AG20443 (cell line): ENCODE measurements at regions not wholly inside any gene's neighbourhood (a gene's known extent, or its start where the extent isn't known, plus 50 kb on each side); places are given as distances from the start of the nearest gene placed in this dataset.

ENCODE experiments used
- DNase-seq: peaks from one replicate; pipeline ENCODE4 v3.0.0; 2012; ENCODE audit warnings: low spot score, mixed read lengths

DNA sequence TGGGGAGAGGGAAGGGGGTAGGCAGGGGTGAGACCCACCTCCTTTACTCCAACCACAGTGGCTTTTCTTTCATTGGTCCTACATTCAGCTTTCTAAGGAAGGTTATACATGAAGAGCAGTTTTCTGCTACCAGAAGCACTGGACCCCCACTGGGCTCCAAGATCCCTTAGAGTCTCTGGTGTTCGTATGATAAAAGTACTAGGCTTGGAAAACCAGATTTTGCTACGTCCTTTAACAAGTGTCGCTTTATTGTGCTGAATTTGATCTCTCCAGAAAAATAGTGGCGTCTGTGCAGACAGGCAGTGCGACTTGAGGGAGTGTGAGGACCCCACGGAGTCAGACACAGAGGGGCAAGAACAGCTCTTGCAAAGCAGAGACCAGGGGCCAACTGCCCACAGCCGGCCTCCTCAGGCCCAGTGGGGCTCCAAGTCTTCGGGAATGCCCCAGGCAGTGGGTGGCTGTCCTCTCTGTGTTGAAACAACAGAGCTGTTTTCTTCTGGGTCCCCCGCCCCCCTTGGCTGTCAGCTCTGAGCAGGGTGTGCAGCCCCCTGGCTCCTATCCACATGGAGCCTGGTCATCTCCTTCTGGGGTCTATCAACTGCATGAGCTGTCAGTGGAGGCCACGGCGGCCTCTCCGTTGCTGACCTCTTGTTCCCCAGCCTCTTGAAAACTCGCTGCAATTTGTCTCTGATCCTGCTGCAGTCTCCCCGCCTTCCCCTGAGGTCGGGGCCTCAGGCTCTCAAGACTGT lies 333.2 kb downstream of the RPS24 start:
- DNase-seq: no peak

DNA sequence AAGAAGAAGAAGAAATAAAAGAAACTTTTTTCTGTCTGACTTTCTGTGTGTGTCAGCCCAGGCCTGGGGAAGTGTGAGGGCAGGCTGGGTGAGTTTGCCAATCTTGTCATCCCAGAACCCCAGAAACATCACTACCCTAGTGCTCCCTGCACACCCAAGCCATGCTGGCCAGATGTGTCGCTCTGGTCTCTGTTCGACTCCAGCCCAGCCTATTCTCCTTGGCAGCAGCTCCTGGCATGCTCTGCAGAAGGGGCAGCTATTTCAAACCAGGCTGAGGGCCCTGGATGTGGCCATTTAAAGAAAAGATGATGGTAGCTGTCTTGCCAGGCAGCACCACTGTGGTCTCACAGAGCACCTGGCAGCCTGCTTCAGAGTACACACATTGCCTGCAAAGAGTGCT lies 334.1 kb downstream of the RPS24 start:
- DNase-seq: no peak

DNA sequence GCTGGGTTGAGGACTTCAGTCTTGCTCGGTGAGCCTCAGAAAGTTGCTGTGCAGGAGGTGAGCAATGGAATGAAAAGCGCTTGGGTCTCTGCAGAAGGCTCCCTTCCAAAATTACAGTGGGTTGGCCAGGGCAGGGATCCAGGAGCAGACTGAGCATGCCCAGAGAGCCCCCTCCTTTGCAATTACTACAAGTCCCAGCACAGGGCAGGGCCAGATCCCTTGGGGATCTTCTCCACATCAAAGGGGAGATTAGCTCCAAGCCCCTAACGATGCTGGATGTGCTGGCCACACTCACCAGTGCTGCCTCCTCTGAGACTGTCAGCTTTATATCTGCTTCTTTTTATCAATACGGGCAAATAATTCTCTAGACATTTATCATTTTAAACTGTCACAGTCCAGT lies 337.5 kb downstream of the RPS24 start:
- no peak for DNase-seq

DNA sequence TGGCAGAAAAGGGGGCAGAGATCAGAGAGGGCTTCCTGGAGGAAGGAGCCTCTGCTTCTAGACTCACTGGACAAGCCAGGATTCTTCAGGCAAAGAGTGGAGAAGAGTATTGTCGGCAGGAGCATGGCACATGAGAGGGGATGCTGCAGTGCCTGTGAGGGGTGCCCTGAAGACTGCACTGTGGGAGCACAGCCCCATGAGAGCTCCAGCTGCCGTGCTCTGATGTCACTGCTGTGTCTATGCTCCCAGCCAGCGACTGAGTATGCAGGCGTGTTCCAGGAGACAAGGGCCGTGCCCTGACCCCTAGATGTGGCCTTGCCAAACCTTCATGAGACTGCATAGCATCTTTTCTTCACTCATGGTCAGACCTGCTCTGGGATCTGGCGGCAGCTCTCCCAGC lies 339.1 kb downstream of the RPS24 start:
- DNase-seq: no peak

DNA sequence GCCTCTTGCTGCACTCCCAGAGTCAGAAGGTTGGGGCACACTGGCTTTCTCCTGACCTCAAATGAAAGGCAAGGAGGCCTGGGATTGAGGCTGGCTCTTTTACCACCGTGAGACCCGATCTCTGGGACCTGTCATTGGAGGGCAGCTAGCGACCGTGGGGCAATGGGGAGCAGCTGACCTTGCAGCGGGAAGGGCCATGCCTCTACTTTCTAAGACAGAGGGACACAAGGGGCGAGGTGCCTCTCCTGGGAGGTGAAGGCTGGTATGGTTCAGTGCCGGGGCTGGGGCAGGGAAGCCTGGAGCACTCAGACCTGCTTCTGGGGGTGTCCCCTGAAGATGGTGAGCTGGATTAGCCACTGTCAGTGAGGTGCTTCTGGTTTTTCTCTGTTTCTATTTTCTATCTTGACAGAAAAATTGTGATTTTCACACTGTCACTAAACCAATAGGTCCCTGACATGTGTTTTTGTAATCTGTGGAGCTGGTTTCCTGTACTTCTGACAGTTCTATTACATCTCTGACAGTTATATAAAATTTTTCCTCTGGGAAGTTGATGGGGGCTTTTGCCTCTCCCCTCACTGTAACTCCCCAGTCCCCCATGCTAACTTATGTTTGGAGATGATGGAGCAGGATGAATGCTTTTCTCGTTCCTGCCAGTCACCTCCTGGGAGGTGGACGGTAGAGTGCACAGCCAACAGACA lies 340.8 kb downstream of the RPS24 start:
- DNase-seq: no peak

DNA sequence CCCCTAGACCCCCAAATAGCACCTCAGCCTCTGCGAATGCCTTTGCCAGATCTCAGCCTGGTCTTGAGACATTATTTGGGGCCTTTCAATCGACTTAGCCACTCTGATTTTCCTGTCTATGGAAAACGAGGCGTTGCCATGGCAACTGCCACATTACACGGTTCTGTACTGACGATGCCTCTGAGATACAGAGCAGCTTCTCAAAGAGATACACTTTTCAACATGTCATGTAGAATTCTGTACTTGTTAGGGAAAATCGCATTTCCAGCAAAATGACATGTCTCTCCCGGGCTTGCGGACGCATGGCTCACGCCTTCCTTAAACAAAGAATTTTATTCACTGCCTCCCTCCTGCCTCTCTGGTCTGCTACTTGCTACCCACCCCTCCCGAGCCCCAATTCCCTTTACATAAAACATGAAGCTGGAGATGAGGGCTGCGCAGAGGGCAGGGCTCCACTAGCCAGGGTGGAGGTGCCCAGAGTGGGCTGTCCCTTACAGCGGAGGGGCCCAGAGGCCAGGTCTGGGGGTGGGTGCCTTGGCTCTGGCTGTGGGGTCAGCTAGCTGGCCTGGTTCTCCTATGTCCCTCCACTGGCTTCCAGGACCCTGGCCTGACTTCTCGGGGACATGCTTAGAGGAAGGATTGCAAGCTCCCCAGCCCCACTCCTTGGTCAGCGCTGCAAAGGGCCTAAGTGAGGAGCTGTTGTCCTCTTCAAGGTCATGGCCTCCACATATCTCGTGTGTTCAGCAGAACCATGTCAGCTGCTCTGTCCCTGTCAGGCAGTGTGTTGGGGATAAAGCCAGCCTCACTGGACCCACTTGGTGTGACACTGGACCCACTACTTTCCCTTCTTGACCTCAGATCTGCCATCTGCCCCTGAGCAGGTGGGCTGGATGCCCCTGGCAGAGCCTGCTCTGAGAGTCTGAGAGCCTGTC lies 342.5 kb downstream of the RPS24 start:
- DNase-seq: no peak

DNA sequence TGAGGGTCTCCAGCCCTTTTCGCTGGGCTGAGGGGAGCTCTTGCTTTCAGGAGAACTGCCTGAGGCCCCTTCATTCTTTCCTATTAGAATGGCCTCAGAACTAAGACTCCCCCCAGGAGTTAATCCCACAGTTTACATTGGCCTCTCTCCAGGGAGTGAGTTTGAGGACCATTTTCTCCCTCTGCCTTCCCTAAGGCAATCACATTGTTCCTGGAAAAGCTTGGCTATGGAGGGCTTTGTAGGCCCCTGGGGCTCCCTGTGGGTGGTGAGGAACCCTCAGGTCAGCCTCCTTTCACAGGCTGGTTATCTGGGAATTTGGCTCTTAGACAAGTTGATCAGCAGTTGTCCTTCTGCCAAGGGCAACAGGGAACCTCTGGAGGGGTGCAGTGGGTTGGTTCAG lies 343.7 kb downstream of the RPS24 start:
- no peak for DNase-seq

DNA sequence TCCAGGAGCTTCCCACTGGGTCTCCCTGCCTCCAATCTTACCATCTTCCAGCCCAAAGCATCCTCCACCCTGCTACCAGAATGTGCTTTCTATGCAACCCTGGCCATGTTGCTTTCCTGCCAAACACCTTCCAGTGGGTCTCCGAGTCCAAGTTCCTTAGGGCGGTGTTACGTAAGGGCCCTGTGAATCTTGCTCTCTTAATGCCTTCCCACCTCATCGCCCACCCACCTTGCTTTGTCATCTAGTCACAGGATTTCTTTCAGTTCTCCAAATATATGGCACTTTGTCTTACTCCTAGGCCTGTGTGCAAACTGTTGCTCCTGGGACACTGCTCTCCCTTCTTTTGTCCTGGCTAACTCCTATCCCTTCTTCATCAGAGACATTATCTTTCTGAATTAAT lies 344.5 kb downstream of the RPS24 start:
- no peak for DNase-seq

DNA sequence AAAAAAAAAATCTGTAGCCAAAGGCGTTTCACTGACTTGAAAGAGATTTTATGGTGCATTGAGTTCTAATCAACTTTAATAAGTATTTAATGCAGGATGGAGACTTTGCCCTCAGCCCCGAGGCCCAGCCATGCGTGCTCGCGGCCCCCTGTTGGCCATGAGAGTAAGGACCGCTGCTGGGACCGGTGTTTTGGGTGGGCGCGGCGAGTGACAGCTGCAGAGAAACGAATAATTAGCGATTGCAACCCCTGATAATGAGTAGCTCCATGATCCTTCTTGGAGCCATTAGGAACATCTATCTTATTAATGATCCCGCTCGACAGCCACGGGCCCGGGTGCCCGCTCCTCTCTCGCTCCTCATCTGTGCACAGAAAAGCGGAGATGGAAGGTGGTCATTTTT lies 347.4 kb downstream of the RPS24 start:
- no peak for DNase-seq

DNA sequence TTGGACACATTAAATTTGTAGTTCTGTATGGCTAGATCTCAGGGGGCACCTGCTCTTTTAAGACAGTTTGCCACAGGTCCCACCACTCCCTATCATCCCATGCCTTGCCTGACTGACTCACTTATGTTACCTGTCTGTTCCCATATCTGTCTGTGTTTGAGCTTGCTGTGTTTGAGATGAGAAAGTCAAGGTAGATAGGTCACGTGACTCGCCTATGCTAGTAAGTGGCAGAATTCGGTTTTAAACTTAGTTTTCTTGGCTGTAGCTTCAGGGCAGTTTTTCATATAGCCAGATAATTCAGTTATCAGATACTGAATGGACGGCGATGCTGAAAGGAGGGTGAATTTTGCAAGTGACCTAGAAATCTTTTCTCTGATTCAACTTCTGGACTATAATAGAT lies 348.4 kb downstream of the RPS24 start:
- no peak for DNase-seq

DNA sequence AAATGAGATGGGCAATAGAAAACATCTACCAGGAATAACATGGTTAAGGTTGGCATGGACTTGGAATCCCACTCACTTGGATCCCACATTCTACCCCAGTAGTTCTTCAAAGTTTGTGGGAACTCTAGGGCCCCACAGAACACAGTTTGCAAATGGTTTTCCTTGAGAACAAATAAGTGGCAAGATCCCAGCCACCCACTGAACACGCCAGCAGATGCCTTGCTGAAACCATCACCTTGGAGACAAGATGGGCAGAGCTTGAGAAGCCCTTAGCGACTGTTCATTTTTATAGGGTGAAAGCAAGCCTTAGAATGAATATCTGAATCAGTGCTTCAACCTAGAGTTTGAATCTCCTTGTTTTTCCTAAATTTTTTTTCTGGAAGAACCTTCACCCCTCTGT lies 349.1 kb downstream of the RPS24 start:
- DNase-seq: no peak

DNA sequence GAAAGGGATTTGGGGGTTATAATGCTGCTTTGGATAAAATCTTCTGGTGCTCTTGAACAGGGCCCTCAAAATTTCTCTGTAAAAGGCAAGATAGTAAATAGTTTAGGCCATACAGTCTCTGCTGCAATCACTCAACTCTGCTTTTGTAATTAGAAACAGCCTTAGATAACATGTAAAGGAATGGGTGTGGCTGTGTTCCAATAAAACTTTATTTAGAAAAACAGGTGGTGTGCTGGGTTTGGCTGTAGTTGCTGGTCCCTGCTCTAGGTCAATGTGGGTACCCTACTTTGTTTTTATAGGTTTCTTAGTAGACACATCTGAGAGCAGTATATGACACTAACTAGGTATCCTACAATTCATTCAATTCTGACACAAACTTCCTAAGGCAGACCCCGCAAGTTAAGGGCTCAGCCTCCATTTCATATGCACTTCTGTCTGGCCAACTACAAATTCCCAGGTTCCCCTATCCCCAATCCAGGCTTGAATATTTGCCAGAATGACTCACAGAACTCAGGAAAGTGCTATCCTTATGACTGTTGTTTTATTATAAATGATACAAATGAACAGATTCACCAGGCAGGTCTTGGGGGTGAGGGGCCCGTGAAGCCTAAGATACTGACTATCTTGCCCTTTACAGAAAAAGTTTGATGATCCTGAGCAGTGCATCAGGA lies 349.9 kb downstream of the RPS24 start:
- DNase-seq: no peak

DNA sequence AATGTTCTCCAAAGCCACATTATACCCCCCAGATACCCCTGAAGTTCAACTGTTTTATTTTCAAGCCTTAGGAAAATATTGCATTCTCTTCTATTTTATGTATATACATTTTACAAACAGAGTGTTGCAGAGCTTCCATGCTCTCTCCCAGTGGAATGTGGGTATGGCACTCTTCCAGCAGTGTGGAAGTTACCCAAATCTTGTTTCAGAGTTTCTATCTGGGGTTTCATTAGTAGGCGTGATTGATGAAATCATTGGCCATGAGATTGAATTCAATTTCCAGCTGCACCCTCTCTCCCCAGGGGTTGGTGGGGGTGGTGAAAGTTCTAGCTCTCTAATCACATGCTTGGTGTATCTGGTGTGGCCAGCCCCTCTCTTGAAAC lies 350.4 kb downstream of the RPS24 start:
- no peak for DNase-seq

DNA sequence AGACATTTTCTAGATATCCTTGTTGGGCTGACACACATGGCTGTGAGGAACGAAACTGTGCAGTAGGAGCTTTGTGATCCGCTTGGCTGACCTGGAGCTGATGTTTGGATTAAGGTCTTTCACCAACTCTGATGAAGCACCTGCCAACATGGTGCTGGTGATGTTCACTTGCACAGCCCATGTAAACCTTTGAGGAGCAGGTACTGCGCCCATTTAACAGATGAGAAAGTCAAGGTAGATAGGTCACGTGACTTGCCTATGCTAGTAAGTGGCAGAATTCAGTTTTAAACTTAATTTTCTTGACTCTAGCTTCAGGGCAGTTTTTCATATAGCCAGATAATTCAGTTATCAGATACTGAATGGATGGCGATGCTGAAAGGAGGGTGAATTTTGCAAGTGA lies 351.9 kb downstream of the RPS24 start:
- no peak for DNase-seq

DNA sequence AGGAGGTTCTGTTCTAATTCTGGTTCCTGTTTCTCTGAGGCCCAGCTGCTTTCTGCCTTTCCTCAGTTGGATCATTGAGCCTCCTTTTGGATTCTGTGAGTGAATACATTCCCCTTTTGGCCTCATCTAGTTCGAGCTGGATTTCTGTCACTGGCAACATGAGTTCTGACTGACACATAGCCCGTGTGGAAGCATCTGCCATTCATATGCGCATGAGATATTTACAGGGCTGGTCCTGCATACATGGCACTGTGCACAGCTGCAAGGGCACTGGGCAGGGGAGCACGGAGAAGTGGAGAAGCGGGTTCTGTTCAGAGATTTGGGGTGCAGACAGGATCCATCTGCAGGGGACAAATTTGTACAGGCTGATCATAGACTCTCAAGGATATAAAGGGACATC lies 352.8 kb downstream of the RPS24 start:
- no peak for DNase-seq

DNA sequence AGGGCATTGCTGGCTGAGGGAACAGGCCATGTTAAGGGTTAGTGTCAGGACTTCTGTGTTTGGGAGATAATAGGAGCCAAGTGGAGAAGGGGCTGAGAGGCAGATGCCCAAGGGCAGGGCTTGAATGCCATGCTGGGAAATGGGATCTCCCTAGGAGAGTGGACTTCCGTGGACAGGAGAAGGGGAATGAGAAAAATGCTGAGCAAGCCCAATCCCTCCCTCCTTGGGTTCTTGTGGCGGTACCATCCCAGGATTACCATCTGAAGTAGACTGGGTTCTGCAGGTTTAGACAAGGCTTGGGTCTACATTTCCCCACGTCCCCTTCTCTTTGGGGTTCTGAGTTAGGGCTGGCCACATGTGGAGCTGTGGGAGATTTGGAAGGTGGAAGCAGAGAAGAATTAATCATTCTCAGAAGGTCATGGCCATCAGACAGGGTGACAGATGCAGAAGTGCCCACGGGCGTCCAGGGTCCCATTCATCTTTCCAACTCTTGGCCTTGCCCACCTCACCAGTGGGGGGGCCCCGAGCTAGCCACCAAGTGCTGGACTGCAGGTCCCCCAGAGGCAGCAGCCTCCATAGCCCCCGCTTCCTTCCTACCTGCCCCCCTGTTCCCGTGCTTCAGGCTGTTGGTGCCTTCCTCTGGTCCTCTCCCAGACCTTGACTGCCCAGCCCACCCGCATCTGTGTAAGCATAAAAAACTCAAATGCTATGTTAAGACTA lies 354.8 kb downstream of the RPS24 start:
- DNase-seq: no peak

DNA sequence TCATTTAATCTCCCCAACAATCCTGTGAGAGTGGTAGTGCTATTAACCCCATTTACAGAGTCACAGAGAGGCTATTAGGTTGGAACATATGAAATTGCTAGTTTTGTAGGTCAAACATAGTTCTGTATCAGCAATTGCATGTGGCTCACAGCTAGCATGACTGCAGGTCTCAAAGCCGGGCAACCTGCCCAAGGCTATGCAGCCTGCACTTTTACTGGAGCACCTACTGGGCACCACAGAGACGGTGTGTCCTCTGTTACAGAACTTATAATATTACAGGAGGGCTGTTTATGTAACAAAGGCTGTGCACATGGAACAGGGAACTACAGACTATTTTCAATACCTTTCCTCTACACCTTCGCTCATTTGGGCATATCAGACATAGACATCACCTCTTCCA lies 355.8 kb downstream of the RPS24 start:
- DNase-seq: no peak

DNA sequence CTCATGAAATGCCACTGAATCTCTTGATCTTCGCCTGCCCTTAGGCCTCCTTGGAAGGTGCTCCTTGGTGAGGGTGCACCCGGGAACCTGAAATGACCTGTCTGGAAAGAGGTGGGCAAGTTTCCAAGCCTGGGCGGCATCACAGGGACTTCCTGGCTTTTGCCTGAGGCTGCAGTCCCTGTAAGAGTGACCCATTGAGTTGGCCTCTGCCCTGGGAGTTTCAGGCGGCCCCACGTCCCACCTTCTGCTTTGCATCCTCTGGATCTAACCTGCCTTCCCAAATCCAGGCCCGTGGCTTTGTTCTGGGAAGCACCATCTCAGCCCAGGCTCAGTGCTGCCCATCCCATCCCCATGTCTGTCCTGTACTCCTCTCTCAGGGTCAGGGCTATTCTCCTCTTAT lies 356.4 kb downstream of the RPS24 start:
- DNase-seq: no peak

DNA sequence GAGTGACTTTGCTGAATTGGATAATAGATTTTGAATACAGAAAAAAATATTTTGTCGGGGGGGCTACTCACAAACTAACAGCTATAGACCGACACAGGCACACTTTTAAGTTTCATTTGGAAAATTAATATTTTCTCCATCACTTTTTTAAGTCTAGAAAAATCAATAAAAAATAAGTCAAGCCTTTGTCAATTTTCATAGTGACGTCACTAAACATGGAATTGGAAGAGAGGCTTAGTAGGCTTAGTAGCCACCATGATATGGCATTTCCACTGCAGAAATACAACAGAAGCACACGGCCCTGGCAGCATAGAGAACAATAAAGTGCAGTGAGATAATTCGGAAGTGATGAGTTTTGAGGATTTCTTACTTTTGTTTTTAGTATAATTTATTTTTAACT lies 357.2 kb downstream of the RPS24 start:
- no peak for DNase-seq

DNA sequence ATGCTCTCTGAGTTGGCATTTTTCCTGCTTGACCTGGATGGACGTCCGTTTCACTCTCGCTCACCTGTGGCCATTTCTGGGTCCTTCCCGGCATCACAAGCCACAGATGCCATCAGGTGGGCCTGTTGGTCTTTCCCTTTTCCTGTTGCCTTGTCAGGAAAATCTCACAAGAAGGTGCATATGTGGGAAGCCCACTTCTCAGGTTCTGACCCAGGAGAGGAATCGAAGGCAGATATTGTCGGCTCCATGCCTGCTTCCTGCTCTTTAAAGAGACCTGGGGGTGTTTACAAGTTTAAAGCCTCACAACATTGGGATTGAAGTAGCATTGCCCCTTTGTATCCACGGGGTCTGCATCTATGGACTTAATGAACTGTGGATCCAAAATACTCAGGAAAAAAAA lies 357.9 kb downstream of the RPS24 start:
- DNase-seq: no peak

DNA sequence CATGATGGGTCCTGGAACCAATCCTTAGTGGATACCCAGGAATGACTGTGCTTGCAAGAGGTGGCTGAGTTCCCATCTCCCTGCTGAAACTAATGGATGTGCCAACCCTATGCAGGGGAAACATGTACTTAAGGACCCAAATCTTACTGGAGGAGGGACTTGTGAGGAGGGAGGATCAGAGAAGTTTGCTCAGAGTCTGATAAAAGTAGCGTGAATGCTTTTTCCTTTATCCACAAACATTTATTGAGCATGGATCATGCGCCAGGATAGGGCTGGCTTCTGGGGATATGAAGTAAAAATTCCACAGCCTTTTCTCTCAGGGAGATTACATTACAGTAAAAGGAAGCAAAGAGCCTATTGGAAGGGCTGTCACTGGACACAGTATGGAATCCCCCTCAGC lies 358.5 kb downstream of the RPS24 start:
- no peak for DNase-seq

DNA sequence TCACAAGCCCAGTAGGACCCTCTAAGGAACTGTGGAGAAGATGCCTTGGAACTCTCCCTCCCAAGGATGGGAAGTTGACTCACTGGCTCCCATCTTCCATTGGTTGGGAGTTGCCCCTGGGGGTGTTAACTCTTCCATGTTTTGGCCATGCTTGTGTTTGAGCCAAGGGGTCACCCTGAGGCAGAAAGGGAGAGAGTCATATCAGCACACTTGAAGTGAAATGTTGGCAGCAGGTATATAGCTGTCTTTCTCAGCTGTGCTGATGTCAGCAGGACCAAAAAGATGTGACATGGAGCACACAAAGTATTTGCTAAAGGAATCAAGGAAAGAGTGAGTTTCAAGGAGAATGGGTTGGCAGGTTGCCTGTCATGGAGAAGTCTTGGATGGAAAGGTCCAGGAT lies 359.4 kb downstream of the RPS24 start:
- DNase-seq: no peak
